ENCODE measurements at regions not wholly inside any gene's neighbourhood (a gene's known extent, or its start where the extent isn't known, plus 50 kb on each side); places are given as distances from the start of the nearest gene placed in this dataset.

GRCh38 chr3:53957831-53958230 lies 66.2 kb upstream of the SELENOK start (continued):
- TF ChIP-seq STAT1 (IDR thresholded peaks at IDR 0.05; ENCODE audit: unreplicated experiment): no peak
- TF ChIP-seq NANOG (IDR thresholded peaks at IDR 0.05; ENCODE audit: borderline replicate concordance): no peak

- Histone ChIP-seq H4K20me1 (replicated peaks; ENCODE audit: insufficient read depth) (no peaks in the 10 kb centered on the region), H3K36me3 (ENCODE audit: insufficient read depth) (no peaks in the 10 kb centered on the region), H3K27ac (ENCODE audit: low read depth) (no peak overlapping the region), H3K79me2 (replicated peaks; ENCODE audit: insufficient read depth) (no peaks in the 10 kb centered on the region), H3K4me2 (no peak overlapping the region), H3K27me3 (ENCODE audit: insufficient read depth) (no peaks in the 10 kb centered on the region), H3F3A (replicated peaks; ENCODE audit: low read depth) (no peaks in the 10 kb centered on the region), H2AFZ (no peak overlapping the region), H3K4me3 (no peak overlapping the region), H3K9me2 (ENCODE audit: insufficient read depth) (peaks cover 6% of the 10 kb centered on the region; the same call in 1 of the 2 replicates), H3K4me1 (ENCODE audit: insufficient read depth) (no peaks in the 10 kb centered on the region)
- TF ChIP-seq JUNB (IDR thresholded peaks at IDR 0.05; ENCODE audit: unreplicated experiment) (no peak), CREB1 (CRISPR knock-in tag; IDR thresholded peaks at IDR 0.05; ENCODE audit: low read depth) (no peak), ZNF114 (CRISPR knock-in tag; IDR thresholded peaks at IDR 0.05) (no peak), EZH2phosphoT487 (IDR thresholded peaks at IDR 0.05; ENCODE audit: unreplicated experiment) (no peak)
- H3K27ac Mint-ChIP-seq: no peak overlapping the region
- H3K9me3 Mint-ChIP-seq: 0 out of 3 replicates have a peak, but pooled peaks cover 4% of the 10 kb centered on the region
- no peak for DNase-seq (ENCODE audit: low spot score)
- no peak overlapping the region for H3K4me3 Mint-ChIP-seq
- no peak for ATAC-seq
- no peaks in the 10 kb centered on the region for H3K27me3 Mint-ChIP-seq (ENCODE audit: insufficient read depth, low read depth, poor library complexity)
- H3K4me1 Mint-ChIP-seq: no peaks in the 10 kb centered on the region
- H3K36me3 Mint-ChIP-seq (ENCODE audit: low read depth): no peaks in the 10 kb centered on the region
These were observed 64.9 kb upstream of the SELENOK start for GRCh38 chr3:53956586-53956985.

GRCh38 chr3:53949541-53949940 lies 57.9 kb upstream of the SELENOK start:
- no peak for ATAC-seq
- peaks cover 15% of the 10 kb centered on the region for H3K36me3 Mint-ChIP-seq (ENCODE audit: low read depth)
- TF ChIP-seq STAT1 (IDR thresholded peaks at IDR 0.05; ENCODE audit: unreplicated experiment) (no peak), CREB1 (CRISPR knock-in tag; IDR thresholded peaks at IDR 0.05; ENCODE audit: low read depth) (no peak), ZNF331 (CRISPR knock-in tag; IDR thresholded peaks at IDR 0.05; ENCODE audit: low read depth) (no peak), REST (IDR thresholded peaks at IDR 0.05; ENCODE audit: unreplicated experiment) (no peak), ETS1 (IDR thresholded peaks at IDR 0.05) (no peak), JUNB (IDR thresholded peaks at IDR 0.05; ENCODE audit: unreplicated experiment) (no peak), CTCF (conservative IDR thresholded peaks at IDR 0.05; ENCODE audit: low read depth in 2 of 2) (no peak), POLR2AphosphoS5 (IDR thresholded peaks at IDR 0.05; ENCODE audit: low read depth) (no peak), EZH2 (IDR thresholded peaks at IDR 0.05; ENCODE audit: low read depth, unreplicated experiment) (no peak)

More at GRCh38 chr3:53949541-53949940, 57.9 kb upstream of the SELENOK start:
- Mint-ChIP-seq H3K4me3 (no peak overlapping the region), H3K27ac (no peak overlapping the region), H3K9me3 (peaks cover 15% of the 10 kb centered on the region), H3K4me1 (no peaks in the 10 kb centered on the region), H3K27me3 (ENCODE audit: insufficient read depth, low read depth, poor library complexity) (no peaks in the 10 kb centered on the region)
- no peak for DNase-seq (ENCODE audit: low spot score)
- Histone ChIP-seq H3F3A (replicated peaks; ENCODE audit: low read depth) (no peaks in the 10 kb centered on the region), H3K4me2 (no peak overlapping the region), H3K36me3 (ENCODE audit: insufficient read depth) (peaks cover 3% of the 10 kb centered on the region), H3K27me3 (ENCODE audit: insufficient read depth) (no peaks in the 10 kb centered on the region), H3K4me3 (no peak overlapping the region), H4K20me1 (replicated peaks; ENCODE audit: insufficient read depth) (no peaks in the 10 kb centered on the region), H3K27ac (ENCODE audit: low read depth) (no peak overlapping the region), H3K9me2 (ENCODE audit: insufficient read depth) (no peaks in the 10 kb centered on the region), H3K79me2 (replicated peaks; ENCODE audit: insufficient read depth) (no peaks in the 10 kb centered on the region), H3K4me1 (ENCODE audit: insufficient read depth) (no peaks in the 10 kb centered on the region), H2AFZ (no peak overlapping the region)
